ENCODE measurements at regions not wholly inside any gene's neighbourhood (a gene's known extent, or its start where the extent isn't known, plus 50 kb on each side); places are given as distances from the start of the nearest gene placed in this dataset.
A peak's percentile ranks its signal among the peaks of the same experiment; 100 is the strongest.
"Not testable (repeated sequence)": the region's sequence is repeated elsewhere in the genome, so short reads cannot be mapped to it uniquely, and the experiment has no call there.

DNA sequence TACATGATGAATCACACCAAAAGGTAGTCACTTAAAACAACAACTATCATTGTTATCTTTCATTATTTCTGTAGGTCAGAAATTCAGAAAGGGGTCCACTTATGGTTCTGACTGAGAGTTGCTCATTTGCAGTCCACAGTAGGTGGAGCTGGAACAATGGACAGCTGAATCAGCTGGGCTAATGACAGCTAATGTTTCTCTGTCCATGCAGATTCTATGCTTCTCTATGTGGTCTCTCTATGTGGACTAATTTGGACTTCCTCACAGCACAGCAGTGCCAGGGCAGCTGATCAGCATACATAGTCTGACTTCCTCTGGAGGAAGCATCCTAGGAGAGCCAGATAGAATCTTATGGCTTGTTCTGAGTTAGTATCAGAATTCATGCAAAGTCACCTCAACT is 131.7 kb upstream of the INTU start:
- no peak for DNase-seq (ENCODE audit: low read depth in 4 of 4, low spot score in 2 of 4)

GRCh38 chr4:127503111-127503510 is 129.6 kb upstream of the INTU start:
- DNase-seq (ENCODE audit: low read depth in 4 of 4, low spot score in 2 of 4) = no peak

GRCh38 chr4:127505203-127505602 is 127.6 kb upstream of the INTU start:
- DNase-seq (ENCODE audit: low read depth in 4 of 4, low spot score in 2 of 4) = peak in 3 of 4 donors; percentile 15 to 43 (median 26)

GRCh38 chr4:127506283-127506682 is 126.5 kb upstream of the INTU start:
- no peak for DNase-seq (ENCODE audit: low read depth in 4 of 4, low spot score in 2 of 4)

DNA sequence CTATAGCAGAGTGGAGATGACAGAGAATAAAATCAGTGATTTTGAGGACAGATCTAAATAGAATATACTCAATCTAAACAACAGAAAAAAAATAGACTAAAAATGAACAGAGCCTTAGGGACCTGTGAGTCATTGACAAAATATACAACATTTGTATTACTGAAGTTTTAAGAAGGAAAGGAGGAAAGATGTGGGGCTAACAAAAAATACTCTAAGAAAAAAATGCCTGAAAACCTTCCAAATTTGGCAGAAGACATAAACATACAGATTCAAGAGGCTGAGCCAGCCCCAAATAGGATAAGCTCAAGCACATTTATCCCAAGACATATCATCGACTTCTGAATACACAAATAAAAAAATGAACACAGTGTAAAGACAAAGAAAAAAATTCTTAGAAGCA is 123.6 kb upstream of the INTU start:
- DNase-seq (ENCODE audit: low read depth in 4 of 4, low spot score in 2 of 4) = no peak

GRCh38 chr4:127512672-127513071 is 120.1 kb upstream of the INTU start:
- not testable (repeated sequence) for DNase-seq (ENCODE audit: low read depth in 4 of 4, low spot score in 2 of 4)

- not testable (repeated sequence) for DNase-seq (ENCODE audit: low read depth in 4 of 4, low spot score in 2 of 4)
Observed at GRCh38 chr4:127515259-127515658, 117.5 kb upstream of the INTU start.

GRCh38 chr4:127518046-127518445 is 114.7 kb upstream of the INTU start:
- no peak for DNase-seq (ENCODE audit: low read depth in 4 of 4, low spot score in 2 of 4)

DNA sequence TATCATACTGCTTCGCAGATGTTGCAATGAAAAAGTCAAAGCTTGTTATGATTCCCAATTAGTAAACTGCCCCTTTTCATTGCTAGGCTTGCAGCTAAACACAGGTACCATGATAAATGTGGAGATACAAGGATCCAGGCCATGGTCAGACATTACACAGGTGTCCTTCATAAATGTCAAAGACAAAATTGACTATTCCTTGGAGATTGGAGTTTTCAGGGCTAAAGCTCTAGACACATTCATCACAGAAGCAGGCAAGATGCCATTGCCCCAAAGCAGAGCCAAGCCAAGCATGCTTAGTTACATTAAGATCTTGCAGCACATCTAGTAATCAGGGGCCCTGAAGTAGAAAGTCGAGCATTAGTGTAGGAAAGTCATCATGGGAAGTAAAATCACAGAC is 111.3 kb upstream of the INTU start:
- no peak for DNase-seq (ENCODE audit: low read depth in 4 of 4, low spot score in 2 of 4)

- no peak for DNase-seq (ENCODE audit: low read depth in 4 of 4, low spot score in 2 of 4)
Observed at GRCh38 chr4:127523369-127523768, 109.4 kb upstream of the INTU start.

- no peak for DNase-seq (ENCODE audit: low read depth in 4 of 4, low spot score in 2 of 4)
Observed at GRCh38 chr4:127525608-127526007, 107.1 kb upstream of the INTU start.

DNA sequence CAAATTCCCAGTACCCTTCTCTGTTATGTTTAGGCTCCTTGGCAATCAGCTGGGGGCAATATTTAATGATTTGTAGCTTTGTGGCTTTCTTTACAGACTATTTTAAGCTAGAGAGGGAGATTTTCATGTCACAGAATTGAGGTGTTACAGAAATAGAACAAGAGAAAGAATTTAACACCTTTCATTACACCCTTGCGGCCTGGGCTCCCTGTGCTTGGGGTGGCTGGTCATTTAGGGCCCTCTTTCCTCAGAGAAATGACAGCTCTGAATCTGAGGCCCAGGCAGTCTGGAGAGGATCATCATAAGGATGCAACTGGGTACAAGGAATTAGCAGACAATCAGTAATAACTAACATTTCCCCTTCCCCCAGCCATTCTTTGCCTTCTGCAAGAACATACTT is 104.5 kb upstream of the INTU start:
- no peak for DNase-seq (ENCODE audit: low read depth in 4 of 4, low spot score in 2 of 4)

GRCh38 chr4:127529879-127530278 is 102.9 kb upstream of the INTU start:
- not testable (repeated sequence) for DNase-seq (ENCODE audit: low read depth in 4 of 4, low spot score in 2 of 4)

- peak in 1 of 4 donors; percentile 32 for DNase-seq (ENCODE audit: low read depth in 4 of 4, low spot score in 2 of 4)
Observed at GRCh38 chr4:127533028-127533700, 99.6 kb upstream of the INTU start.

DNA sequence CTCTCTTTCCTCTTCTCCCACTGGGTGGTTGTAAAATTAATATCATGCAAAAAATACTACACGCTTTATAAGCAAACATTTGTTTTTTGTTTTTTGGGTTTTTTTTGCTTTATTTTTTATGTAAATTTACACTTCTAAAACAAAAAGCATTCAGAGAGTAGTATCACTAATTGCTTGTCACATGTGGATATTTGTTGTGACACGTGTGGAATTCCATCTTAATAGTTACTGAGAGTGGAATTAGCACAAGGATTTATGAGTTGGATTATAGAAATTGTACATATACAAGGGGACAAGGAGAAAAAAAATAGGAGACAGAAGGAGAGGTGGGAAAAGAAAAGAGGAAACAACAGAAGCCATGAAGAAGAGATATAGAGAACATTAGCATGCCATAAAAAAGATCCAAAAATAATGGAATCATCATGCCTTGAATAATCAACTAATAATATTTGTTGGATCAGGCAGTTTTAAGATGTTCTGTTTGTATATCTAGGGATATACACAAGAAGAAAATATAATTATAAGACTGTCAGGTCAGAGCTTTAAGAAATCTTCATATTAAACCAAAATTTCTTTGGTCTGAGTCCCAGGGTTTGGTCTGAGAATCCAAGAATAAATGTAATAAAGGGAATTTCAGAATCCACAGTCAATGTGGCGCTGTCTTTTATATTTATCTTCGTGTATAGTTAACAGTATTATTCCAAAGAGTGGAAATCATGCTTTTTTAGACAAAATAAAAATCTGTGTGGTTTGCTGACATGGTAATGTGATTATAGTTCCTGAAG is 98.5 kb upstream of the INTU start:
- no peak for DNase-seq (ENCODE audit: low read depth in 4 of 4, low spot score in 2 of 4)

DNA sequence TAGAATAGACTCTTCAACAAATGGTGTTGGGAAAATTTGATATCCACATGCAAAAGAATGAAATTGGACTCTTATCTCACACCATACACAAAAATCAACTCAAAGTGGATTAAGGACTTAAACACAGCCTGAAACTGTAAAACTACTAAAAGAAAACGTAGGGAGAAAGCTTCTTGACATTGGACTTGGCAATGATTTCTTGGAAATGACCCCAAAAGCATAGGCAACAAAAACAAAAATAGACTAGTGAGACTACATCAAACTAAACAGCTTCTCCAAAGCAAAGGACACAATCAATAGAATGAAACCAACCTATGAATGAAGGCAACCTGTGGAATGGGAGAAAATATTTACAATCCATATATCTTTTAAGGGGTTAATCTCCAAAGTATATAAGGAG is 94.7 kb upstream of the INTU start:
- no peak for DNase-seq (ENCODE audit: low read depth in 4 of 4, low spot score in 2 of 4)

DNA sequence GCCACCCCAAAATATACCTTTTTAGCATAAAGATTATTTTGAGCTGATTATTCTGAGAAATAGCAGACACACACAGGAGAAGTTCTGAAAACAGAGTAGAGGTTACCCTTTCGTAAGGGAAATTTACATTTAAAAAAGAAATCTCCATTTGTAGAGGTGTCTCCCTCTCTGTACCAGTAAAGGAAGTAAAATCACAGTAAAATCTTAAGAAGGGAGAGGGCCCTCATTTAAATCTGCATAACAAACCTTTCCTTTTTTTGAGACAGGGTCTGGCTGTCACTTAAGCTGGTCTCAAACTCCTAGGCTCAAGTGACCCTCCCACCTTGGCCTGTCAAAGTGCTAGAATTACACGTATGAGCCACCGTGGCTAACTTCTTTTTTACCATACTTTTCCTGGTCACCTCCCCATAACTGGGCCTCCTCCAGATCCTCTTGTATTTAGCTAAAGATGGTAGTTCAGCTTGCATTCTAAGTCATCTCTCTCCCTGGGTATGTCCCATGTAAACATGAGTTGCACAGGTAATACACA is 92.2 kb upstream of the INTU start:
- DNase-seq (ENCODE audit: low read depth in 4 of 4, low spot score in 2 of 4) = no peak

DNA sequence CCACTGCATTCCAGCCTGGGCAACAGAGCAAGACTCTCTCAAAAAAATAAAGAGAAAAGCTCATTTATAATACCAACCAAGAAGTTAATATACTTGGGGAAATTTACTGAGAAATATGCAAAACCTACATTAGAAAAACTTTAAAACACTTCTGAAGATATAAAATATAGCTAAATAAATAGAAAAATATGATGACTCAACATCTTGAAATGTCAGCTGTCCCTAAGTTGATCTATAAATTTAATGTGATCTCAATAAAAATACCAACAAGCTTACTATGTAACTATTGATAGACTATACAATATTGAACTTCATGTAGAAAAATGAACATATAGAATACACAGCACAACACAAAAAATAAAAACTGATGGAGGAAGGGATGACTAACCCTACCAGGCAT is 87.5 kb upstream of the INTU start:
- DNase-seq (ENCODE audit: low read depth in 4 of 4, low spot score in 2 of 4) = no peak

- DNase-seq (ENCODE audit: low read depth in 4 of 4, low spot score in 2 of 4) = no peak
Observed at GRCh38 chr4:127548990-127549925, 83.5 kb upstream of the INTU start.

- DNase-seq (ENCODE audit: low read depth in 4 of 4, low spot score in 2 of 4) = no peak
Observed at GRCh38 chr4:127555106-127555505, 77.7 kb upstream of the INTU start.

DNA sequence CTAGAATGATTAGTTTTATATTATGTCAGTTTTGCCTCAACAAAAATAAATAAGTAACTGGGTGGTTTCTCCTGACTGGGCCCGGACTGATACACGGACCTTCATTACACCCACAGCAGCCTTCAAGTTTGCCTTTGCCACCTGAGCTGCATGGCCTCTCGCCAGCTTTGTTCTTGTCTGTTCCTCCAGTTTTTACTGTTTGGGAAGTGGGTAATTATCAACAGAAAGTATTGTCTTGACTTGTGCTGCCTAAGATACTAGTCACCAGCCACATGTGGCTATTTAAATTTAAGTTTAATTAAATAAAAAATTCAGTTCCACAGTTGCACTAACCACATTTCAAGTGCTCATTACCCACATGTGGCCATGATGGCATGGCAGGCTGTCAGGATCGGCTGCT is 74.7 kb upstream of the INTU start:
- no peak for DNase-seq (ENCODE audit: low read depth in 4 of 4, low spot score in 2 of 4)
